Stomach (tissue), 8 donors: ENCODE measurements at regions not wholly inside any gene's neighbourhood (a gene's known extent, or its start where the extent isn't known, plus 50 kb on each side); places are given as distances from the start of the nearest gene placed in this dataset.
"Not testable (repeated sequence)": the region's sequence is repeated elsewhere in the genome, so short reads cannot be mapped to it uniquely, and the experiment has no call there.

ENCODE experiments used
- DNase-seq, 2 donors: peaks; one replicate each; pipeline versions ENCODE4 v3.0.0 to v3.0.0-alpha.2; 2013 to 2019
- H3K27ac ChIP-seq, 5 donors: fragments of 200-600 bp in 4 of 5; sonication (generic) in 4 of 5; one replicate each; pipeline ENCODE4 v1.5.1; 2013 to 2019; ENCODE audit warnings: mild to moderate bottlenecking in 1 of 5, moderate library complexity in 1 of 5
- H3K27me3 ChIP-seq, 3 donors: fragments of 200-600 bp; sonication (generic); one replicate each; pipeline ENCODE4 v1.5.1; 2017 to 2019; ENCODE audit warnings: mixed run types in 1 of 3
- H3K36me3 ChIP-seq, 4 donors: fragments of 200-600 bp; sonication (generic); 1 replicate in 3 of 4; 2 replicates in 1 of 4; pipeline ENCODE4 v1.5.1; 2016 to 2019
- H3K4me1 ChIP-seq, 4 donors: fragments of 200-600 bp; sonication (generic); one replicate each; pipeline ENCODE4 v1.5.1; 2016 to 2019
- H3K4me3 ChIP-seq, 4 donors: fragments of 200-600 bp; sonication (generic) in 3 of 4; one replicate each; pipeline ENCODE4 v1.5.1; 2016 to 2019; ENCODE audit warnings: mild to moderate bottlenecking in 1 of 4
- H3K9me3 ChIP-seq, 4 donors: fragments of 200-600 bp; sonication (generic); one replicate each; pipeline ENCODE4 v1.5.1; 2016 to 2019
- EP300 ChIP-seq: sonication (generic); formaldehyde crosslinking; IDR thresholded peaks from one replicate; pipeline ENCODE4 v1.6.1; 2017; ENCODE audit warnings: antibody characterized with exemption
- POLR2A ChIP-seq, 4 donors: fragments of 450-650 bp; IDR thresholded peaks; one replicate each; pipeline ENCODE4 v1.6.1; 2016; ENCODE audit warnings: antibody characterized with exemption in 4 of 4, control low read depth in 2 of 4, mild to moderate bottlenecking in 1 of 4, moderate library complexity in 1 of 4
- POLR2AphosphoS5 ChIP-seq, 3 donors: sonication (generic); formaldehyde crosslinking; IDR thresholded peaks; one replicate each; pipeline ENCODE4 v1.6.1; 2016; ENCODE audit warnings: antibody characterized with exemption in 3 of 3
- WGBS, 5 donors: extraction: QIAGEN DNeasy Blood & Tissue Kit in 3 of 5; methylation state at CpG; one replicate each; pipeline versions ENCODE4 v1.1.5 to v1.1.7; 2013 to 2018; 5-methylcytosine and 5-hydroxymethylcytosine counted together
- intact Hi-C: fragments of 100-400 bp; cut with DNase I; formaldehyde crosslinking; loops from one replicate; pipeline ENCODE4 v1.15.1; 2023; ENCODE audit warnings: low total_unique reads
- TF ChIP-seq, protein P1 (sequence below), 7 experiments: fragments of 450-650 bp in 4 of 7; fragments of 200-600 bp in 3 of 7; sonication (generic) in 3 of 7; IDR thresholded peaks; one replicate each; pipeline ENCODE4 v1.5.1; 2016 to 2019; ENCODE audit warnings: antibody characterized with exemption in 7 of 7, control low read depth in 2 of 7, mild to moderate bottlenecking in 1 of 7
- donor health status: healthy with polysubstance abuse.
- donor health status: Bipolar disorder and iron deficiency.
- donor health status: healthy.

GRCh38 chr4:102210806-102211205, 134.5 kb downstream of the SLC39A8 start:
- H3K4me1 ChIP-seq, H3K27me3 ChIP-seq, H3K27ac ChIP-seq, DNase-seq, H3K36me3 ChIP-seq, H3K9me3 ChIP-seq, H3K4me3 ChIP-seq, intact Hi-C loops: not testable (repeated sequence)
- 61 to 97% (median 93%) methylated on average over 3 to 6 of the region's 6 CpGs for WGBS, 5 donors

DNA sequence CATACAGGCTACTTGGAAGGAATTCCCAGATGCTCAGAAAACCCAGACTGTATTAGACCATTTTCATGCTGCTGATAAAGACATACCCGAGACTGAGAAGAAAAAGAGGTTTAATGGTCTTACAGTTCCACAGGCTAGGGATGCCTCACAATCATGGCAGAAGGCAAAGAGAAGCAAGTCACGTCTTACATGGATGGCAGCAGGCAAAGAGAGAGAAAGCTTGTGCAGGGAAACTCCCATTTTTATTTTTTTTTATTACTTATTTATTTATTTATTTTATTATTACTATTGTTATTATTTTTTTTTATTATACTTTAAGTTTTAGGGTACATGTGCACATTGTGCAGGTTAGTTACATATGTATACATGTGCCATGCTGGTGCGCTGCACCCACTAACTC, 140.6 kb downstream of the SLC39A8 start:
- intact Hi-C loops, H3K4me1 ChIP-seq, H3K27ac ChIP-seq, H3K9me3 ChIP-seq, H3K27me3 ChIP-seq, H3K36me3 ChIP-seq, DNase-seq, H3K4me3 ChIP-seq: not testable (repeated sequence)
- 87 to 96% (median 90%) methylated on average over 3 of the region's 3 CpGs for WGBS, 5 donors

DNA sequence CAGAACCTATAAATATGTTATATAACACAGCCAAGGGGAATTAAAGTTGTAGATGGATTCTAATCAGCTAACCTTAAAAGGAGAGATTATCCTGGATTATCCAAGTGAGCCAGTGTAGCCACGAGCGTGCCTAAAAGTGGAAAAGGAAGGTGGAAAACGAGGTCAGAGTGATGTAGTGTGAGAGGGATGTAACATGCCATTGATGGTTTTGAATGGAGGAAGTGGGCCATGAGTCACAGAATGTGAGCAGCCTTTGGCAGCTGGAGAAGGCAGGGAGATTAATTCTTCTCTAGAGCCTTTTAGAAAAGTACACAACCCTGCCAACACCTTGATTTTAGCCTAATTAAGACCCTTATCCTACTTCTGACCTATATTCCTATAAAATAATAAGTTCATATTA, 149.1 kb downstream of the SLC39A8 start:
- Histone ChIP-seq H3K4me1 (no peaks in the 10 kb centered on the region), H3K27me3 (no peaks in the 10 kb centered on the region), H3K9me3 (no peaks in the 10 kb centered on the region), H3K36me3 (no peaks in the 10 kb centered on the region), H3K4me3 (no peak overlapping the region), H3K27ac (no peak overlapping the region)
- intact Hi-C loops, result no loop called here
- WGBS, 5 donors, result 39 to 57% (median 50%) methylated on average over 3 of the region's 3 CpGs
- TF ChIP-seq POLR2AphosphoS5 (IDR thresholded peaks at IDR 0.05), result no peak
- TF ChIP-seq EP300, result no peak
- TF ChIP-seq, protein P1, sequence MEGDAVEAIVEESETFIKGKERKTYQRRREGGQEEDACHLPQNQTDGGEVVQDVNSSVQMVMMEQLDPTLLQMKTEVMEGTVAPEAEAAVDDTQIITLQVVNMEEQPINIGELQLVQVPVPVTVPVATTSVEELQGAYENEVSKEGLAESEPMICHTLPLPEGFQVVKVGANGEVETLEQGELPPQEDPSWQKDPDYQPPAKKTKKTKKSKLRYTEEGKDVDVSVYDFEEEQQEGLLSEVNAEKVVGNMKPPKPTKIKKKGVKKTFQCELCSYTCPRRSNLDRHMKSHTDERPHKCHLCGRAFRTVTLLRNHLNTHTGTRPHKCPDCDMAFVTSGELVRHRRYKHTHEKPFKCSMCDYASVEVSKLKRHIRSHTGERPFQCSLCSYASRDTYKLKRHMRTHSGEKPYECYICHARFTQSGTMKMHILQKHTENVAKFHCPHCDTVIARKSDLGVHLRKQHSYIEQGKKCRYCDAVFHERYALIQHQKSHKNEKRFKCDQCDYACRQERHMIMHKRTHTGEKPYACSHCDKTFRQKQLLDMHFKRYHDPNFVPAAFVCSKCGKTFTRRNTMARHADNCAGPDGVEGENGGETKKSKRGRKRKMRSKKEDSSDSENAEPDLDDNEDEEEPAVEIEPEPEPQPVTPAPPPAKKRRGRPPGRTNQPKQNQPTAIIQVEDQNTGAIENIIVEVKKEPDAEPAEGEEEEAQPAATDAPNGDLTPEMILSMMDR (IDR thresholded peaks at IDR 0.05), result no peak
- DNase-seq, result no peak

DNA sequence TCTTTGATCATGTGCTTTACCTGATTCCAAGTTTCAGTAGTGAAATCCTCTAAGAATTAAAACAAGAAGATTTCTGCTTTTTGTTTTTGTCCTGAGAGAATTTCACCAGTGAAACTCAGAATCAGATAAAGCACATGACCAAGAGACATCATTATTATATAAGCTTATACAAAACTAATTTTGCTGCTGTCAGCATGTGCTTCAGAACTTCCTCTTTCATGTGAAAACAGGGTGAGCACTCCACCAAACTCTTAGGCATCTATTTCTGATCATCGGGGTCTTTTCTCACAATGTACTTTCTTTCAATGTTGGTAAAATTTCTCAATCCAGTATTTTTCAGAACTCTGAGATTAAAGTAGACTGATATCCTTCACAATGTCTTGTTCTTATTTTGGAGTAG, 152.1 kb downstream of the SLC39A8 start:
- no peak for DNase-seq
- intact Hi-C loops, result no loop called here
- TF ChIP-seq POLR2A (IDR thresholded peaks at IDR 0.05), result no peak
- TF ChIP-seq, protein P1 (IDR thresholded peaks at IDR 0.05), result no peak
- no peak for TF ChIP-seq EP300
- no peak for TF ChIP-seq POLR2AphosphoS5 (IDR thresholded peaks at IDR 0.05)
- H3K27me3 ChIP-seq, result no peaks in the 10 kb centered on the region
- no peaks in the 10 kb centered on the region for H3K9me3 ChIP-seq
- H3K36me3 ChIP-seq, result no peaks in the 10 kb centered on the region
- H3K4me3 ChIP-seq, result no peak overlapping the region
- H3K27ac ChIP-seq, result no peak overlapping the region
- H3K4me1 ChIP-seq, result no peaks in the 10 kb centered on the region
- WGBS, 5 donors, result 68 to 89% (median 84%) methylated on average over 1 of the region's 1 CpG

- H3K4me1 ChIP-seq, result peaks cover 0 to under 1% (median 0%) of the 10 kb centered on the region in 4 donors
- H3K9me3 ChIP-seq, result no peaks in the 10 kb centered on the region
- TF ChIP-seq, protein P1 (IDR thresholded peaks at IDR 0.05), result no peak
- TF ChIP-seq POLR2A (IDR thresholded peaks at IDR 0.05), result no peak
- no peak for TF ChIP-seq POLR2AphosphoS5 (IDR thresholded peaks at IDR 0.05)
- TF ChIP-seq EP300, result no peak
- 0 to 67% (median 56%) methylated on average over 1 of the region's 1 CpG for WGBS, 5 donors
- H3K27ac ChIP-seq, result no peak overlapping the region
- intact Hi-C loops, result no loop called here
- H3K4me3 ChIP-seq, result no peak overlapping the region
- no peaks in the 10 kb centered on the region for H3K36me3 ChIP-seq
- peak in 1 of 2 donors; percentile 12 for DNase-seq
- H3K27me3 ChIP-seq, result no peaks in the 10 kb centered on the region
Observed at GRCh38 chr4:102180046-102180445, 165.2 kb downstream of the SLC39A8 start.
